Left lung (tissue), 4 donors: ENCODE measurements at regions not wholly inside any gene's neighbourhood (a gene's known extent, or its start where the extent isn't known, plus 50 kb on each side); places are given as distances from the start of the nearest gene placed in this dataset.
A peak's percentile ranks its signal among the peaks of the same experiment; 100 is the strongest.
"Not testable (repeated sequence)": the region's sequence is repeated elsewhere in the genome, so short reads cannot be mapped to it uniquely, and the experiment has no call there.

ENCODE experiments used
- ATAC-seq: fragments of 200-7000 bp; cut with Tn5 transposase; one replicate; pipeline ENCODE4 v1.9.1; 2020; ENCODE audit warnings: moderate library complexity
- DNase-seq, 4 donors: peaks; one replicate each; pipeline ENCODE4 v3.0.0-alpha.2; 2013 to 2020
- H3K27ac ChIP-seq, 2 donors: fragments of 200-600 bp; sonication (generic) in 1 of 2; one replicate each; pipeline versions ENCODE4 v1.5.0 to v1.8.0; 2020 to 2021
- H3K27me3 ChIP-seq, 2 donors: fragments of 200-600 bp; sonication (generic) in 1 of 2; one replicate each; pipeline versions ENCODE4 v1.5.0 to v1.8.0; 2020 to 2021
- H3K36me3 ChIP-seq, 2 donors: fragments of 200-600 bp; sonication (generic) in 1 of 2; one replicate each; pipeline versions ENCODE4 v1.5.0 to v1.8.0; 2020 to 2021
- H3K4me1 ChIP-seq, 2 donors: fragments of 200-600 bp; one replicate each; pipeline ENCODE4 v1.8.0; 2021
- H3K4me3 ChIP-seq, 2 donors: fragments of 200-600 bp; sonication (generic) in 1 of 2; one replicate each; pipeline versions ENCODE4 v1.5.0 to v1.8.0; 2020 to 2021; ENCODE audit warnings: mild to moderate bottlenecking in 1 of 2
- H3K9me3 ChIP-seq, 2 donors: fragments of 200-600 bp; sonication (generic) in 1 of 2; one replicate each; pipeline versions ENCODE4 v1.5.0 to v1.8.0; 2020 to 2021
- intact Hi-C, 2 donors: fragments of 100-400 bp; cut with DNase I; formaldehyde crosslinking; loops; one replicate each; pipeline versions ENCODE4 v1.11.2 to v1.14.2; 2022
- donor health status: DM: no; HTN: yes; CAD: no.
- donor health status: DM: no; HTN: no; CAD: no.

DNA sequence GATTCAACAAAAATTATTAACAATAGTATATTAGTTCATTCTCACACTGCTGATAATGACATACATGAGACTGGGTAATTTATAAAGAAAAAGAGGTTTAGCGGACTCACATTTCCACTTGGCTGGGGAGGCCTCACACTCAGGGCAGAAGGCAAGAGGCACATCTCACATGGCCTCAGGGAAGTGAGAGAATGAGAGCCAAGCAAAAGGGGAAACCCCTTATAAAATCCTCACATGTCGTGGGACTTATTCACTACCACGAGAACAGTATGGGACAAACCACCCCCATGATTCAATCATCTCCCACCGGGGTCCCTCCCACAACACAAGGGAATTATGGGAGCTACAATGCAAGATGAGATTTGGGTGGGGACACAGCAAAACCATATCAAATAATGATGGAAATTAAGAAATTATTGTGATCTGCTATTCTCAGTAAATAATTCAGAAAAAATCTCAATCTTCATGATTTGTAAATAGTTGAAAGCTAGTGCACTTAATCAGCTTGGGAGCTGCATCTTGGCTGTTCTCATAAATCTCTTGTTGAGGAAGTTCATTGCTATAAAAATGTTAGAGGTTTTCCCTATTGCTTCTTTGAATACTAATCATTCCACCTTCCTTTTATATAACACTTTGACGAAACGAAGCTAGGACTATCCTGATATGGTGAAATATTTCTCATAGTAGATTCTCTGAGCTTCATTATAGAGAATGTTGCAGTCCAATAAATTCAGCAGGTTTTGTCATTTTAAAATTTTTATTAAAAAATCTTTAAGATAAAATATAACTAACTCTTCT lies 179.2 kb downstream of the SPDYE17 start:
- H3K4me3 ChIP-seq, H3K9me3 ChIP-seq, ATAC-seq, H3K4me1 ChIP-seq, H3K27me3 ChIP-seq, H3K36me3 ChIP-seq, DNase-seq, H3K27ac ChIP-seq, intact Hi-C loops: not testable (repeated sequence)

DNA sequence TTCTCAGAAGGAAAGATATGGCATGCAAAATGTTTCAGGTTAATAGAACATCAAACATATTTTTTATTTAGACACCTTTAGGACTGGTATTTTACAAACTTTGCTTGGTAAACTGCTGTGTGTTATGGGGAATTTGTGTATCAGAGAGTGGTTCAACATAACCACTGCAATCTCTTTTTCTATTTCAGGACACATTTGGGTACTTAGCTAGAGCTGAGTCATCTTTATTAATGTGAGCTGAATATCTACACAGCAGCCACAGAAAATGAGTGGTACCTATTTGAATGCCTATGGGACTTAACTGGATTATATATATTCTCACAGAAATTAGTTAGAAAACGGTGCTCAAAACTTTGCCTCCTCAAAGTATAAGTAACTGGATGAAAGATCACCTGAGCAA lies 179.8 kb downstream of the SPDYE17 start:
- H3K36me3 ChIP-seq, H3K4me1 ChIP-seq, H3K9me3 ChIP-seq, H3K4me3 ChIP-seq, intact Hi-C loops, H3K27ac ChIP-seq, DNase-seq, H3K27me3 ChIP-seq, ATAC-seq: not testable (repeated sequence)

DNA sequence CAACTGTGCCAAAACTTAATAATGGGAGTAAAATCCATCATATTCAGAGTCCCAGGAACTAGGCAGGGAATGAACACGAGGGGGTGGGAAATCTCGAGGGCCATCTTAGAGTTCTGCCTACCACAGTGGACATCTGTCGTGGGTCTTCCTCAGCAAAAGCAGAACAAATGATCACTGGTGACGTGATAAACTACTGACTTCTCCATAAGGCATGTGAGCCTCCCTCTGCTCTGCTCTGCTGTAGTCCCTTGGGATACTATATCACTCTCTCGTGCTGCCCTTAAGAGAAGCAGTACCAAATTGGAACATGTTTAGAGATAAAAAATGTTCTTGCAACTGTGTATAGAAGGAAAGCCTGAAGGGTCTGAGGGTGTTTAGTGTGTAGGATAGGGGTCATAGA lies 180.5 kb downstream of the SPDYE17 start:
- ATAC-seq, H3K4me1 ChIP-seq, intact Hi-C loops, H3K9me3 ChIP-seq, H3K27me3 ChIP-seq, H3K4me3 ChIP-seq, H3K36me3 ChIP-seq, H3K27ac ChIP-seq, DNase-seq: not testable (repeated sequence)

GRCh38 chr7:76849887-76850563 lies 182.1 kb downstream of the SPDYE17 start:
- H3K4me3 ChIP-seq, intact Hi-C loops, DNase-seq, H3K9me3 ChIP-seq, H3K36me3 ChIP-seq, H3K4me1 ChIP-seq, ATAC-seq, H3K27me3 ChIP-seq, H3K27ac ChIP-seq: not testable (repeated sequence)

- H3K9me3 ChIP-seq, intact Hi-C loops, DNase-seq, H3K4me1 ChIP-seq, ATAC-seq, H3K27ac ChIP-seq, H3K36me3 ChIP-seq, H3K27me3 ChIP-seq, H3K4me3 ChIP-seq: not testable (repeated sequence)
These were observed 192.3 kb downstream of the SPDYE17 start for GRCh38 chr7:76839879-76840278.

- H3K27me3 ChIP-seq, DNase-seq, H3K4me3 ChIP-seq, H3K27ac ChIP-seq, intact Hi-C loops, H3K4me1 ChIP-seq, H3K9me3 ChIP-seq, ATAC-seq, H3K36me3 ChIP-seq: not testable (repeated sequence)
These were observed 192.9 kb downstream of the SPDYE17 start for GRCh38 chr7:76839214-76839613.

DNA sequence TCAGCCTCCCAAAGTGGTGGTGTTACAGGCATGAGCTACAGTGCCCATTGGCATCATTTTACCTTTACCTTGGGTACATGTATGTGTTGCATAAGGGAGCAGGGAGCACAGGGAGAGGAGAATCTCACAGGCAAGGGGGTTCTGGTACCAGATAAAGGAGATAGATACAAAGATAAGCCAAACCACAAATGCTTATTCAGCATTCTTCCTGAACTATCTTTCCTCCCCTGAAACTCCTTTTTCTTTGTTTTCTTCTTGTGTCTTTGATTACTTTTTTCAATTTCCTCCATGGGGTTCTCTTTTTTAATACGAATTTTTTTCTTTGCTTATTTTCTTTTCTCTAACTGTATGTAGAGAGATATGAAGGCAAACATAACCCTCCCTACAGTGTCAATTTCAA lies 193.8 kb downstream of the SPDYE17 start:
- ATAC-seq, intact Hi-C loops, H3K9me3 ChIP-seq, DNase-seq, H3K36me3 ChIP-seq, H3K27me3 ChIP-seq, H3K4me1 ChIP-seq, H3K4me3 ChIP-seq, H3K27ac ChIP-seq: not testable (repeated sequence)

DNA sequence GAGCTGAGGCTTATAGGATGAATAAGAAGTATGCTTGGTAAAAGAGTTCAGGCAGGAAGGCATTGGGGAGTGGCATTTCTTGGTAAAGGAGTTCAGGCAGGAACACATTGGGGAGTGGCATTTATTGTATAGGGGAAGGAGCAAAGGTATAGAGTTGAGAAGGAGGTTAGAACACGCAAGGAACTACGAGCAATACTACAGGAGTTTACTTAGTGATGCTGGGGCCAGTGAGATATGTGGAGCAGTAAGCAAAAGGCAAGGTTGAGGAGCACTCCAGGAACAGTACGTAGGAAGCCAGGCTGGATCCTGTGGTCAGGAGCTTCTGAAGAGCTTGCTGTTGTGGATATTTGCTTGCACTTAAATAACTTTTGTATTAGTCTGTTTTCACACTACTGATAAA lies 202.2 kb upstream of the POMZP3 start:
- H3K27ac ChIP-seq, intact Hi-C loops, H3K27me3 ChIP-seq, H3K4me1 ChIP-seq, ATAC-seq, H3K9me3 ChIP-seq, H3K36me3 ChIP-seq, DNase-seq, H3K4me3 ChIP-seq: not testable (repeated sequence)

GRCh38 chr7:76826181-76826580 lies 199.1 kb upstream of the POMZP3 start:
- DNase-seq, H3K9me3 ChIP-seq, intact Hi-C loops, ATAC-seq, H3K4me3 ChIP-seq, H3K4me1 ChIP-seq, H3K27me3 ChIP-seq, H3K27ac ChIP-seq, H3K36me3 ChIP-seq: not testable (repeated sequence)

GRCh38 chr7:76809856-76810255 lies 182.8 kb upstream of the POMZP3 start:
- DNase-seq, H3K27ac ChIP-seq, H3K4me1 ChIP-seq, H3K9me3 ChIP-seq, ATAC-seq, H3K27me3 ChIP-seq, H3K4me3 ChIP-seq, intact Hi-C loops, H3K36me3 ChIP-seq: not testable (repeated sequence)

DNA sequence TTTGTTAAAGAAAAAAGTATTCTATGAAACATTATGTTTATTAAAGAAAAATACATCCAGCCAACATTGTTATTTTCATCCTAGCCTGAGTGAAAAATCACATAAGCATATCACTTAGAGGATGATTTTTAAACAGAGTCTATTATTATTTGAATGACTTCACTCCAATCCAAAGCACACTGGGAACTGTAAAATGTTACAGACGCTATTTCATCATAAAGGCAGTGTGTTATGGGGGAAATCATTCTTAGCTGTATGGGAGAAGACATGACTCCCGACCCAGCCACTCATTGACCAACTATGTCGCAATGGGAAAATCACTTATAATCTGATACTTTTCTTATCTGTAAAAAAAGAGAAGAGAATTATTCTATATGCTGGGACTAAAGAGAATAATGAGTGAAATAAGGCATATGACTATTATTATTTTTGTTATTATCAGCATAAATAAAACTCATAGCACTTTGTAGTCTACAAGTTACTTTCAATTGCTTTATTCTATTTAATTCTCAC lies 180.6 kb upstream of the POMZP3 start:
- ATAC-seq, H3K9me3 ChIP-seq: not testable (repeated sequence)

DNA sequence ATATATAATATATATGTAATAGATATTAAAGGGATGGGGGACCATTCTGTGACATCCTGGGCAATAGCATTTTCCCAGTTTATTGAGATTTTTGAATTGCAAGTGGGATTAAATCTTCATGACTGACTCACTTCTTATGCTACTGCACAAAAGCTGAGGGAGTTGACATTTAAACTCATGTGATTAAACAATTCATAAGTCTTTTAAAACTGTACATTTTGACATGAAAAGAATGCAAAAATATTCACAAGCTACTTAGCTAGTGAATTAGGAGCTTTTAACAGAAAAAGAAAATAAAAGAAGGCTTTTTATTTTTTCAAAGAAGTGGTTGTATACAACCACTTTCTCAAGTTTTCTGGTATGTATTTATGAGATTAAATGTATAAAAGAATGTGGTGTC lies 179.4 kb upstream of the POMZP3 start:
- H3K36me3 ChIP-seq, ATAC-seq, H3K27ac ChIP-seq, H3K4me1 ChIP-seq, H3K4me3 ChIP-seq, H3K27me3 ChIP-seq, DNase-seq, intact Hi-C loops, H3K9me3 ChIP-seq: not testable (repeated sequence)

More for the DNA sequence above, 180.6 kb upstream of the POMZP3 start:
- H3K4me1 ChIP-seq, DNase-seq, intact Hi-C loops, H3K36me3 ChIP-seq, H3K27ac ChIP-seq, H3K4me3 ChIP-seq, H3K27me3 ChIP-seq: not testable (repeated sequence)

- H3K9me3 ChIP-seq, intact Hi-C loops, H3K36me3 ChIP-seq, DNase-seq, H3K27ac ChIP-seq, H3K27me3 ChIP-seq, H3K4me3 ChIP-seq, H3K4me1 ChIP-seq: not testable (repeated sequence)
- peak; percentile 66 for ATAC-seq
These were observed 178.9 kb upstream of the POMZP3 start for GRCh38 chr7:76806010-76806409.
